OCI-LY3 (cell line): ENCODE measurements at regions not wholly inside any gene's neighbourhood (a gene's known extent, or its start where the extent isn't known, plus 50 kb on each side); places are given as distances from the start of the nearest gene placed in this dataset.

ENCODE experiments used
- H2AFZ ChIP-seq: fragments of 200-600, 300-600 bp; shearing (Covaris generic); 2 replicates; pipeline ENCODE4 v1.6.0; 2014; ENCODE audit warnings: antibody characterized with exemption, low read depth, low read length
- H3K27ac ChIP-seq: fragments of 200-600, 300-600 bp; sonication (generic); 2 replicates; pipeline ENCODE4 v1.5.1; 2014; ENCODE audit warnings: mild to moderate bottlenecking, low read length, moderate library complexity, mixed read lengths
- H3K27me3 ChIP-seq: fragments of 200-600, 300-600 bp; sonication (generic); 2 replicates; pipeline ENCODE4 v1.6.1; 2014; ENCODE audit warnings: low read depth, low read length, mixed read lengths
- H3K36me3 ChIP-seq: fragments of 200-600, 300-600 bp; sonication (generic); replicated peaks from 2 replicates; pipeline ENCODE3; 2014; ENCODE audit warnings: low read depth, low read length, mixed read lengths
- H3K4me1 ChIP-seq: fragments of 300-600, 200-600 bp; sonication (generic); 2 replicates; pipeline ENCODE4 v1.6.1; 2014; ENCODE audit warnings: low read length, mixed read lengths
- H3K4me2 ChIP-seq: fragments of 200-600, 300-600 bp; sonication (generic); 2 replicates; pipeline ENCODE4 v1.6.1; 2014; ENCODE audit warnings: low read length, mixed read lengths
- H3K4me3 ChIP-seq: fragments of 300-600, 200-600 bp; sonication (generic); 2 replicates; pipeline ENCODE4 v1.5.1; 2014; ENCODE audit warnings: antibody characterized with exemption, mild to moderate bottlenecking, low read length, moderate library complexity
- H3K79me2 ChIP-seq: fragments of 300-600, 200-600 bp; shearing (Covaris generic); 2 replicates; pipeline ENCODE4 v1.6.1; 2014; ENCODE audit warnings: mild to moderate bottlenecking, low read length, mixed read lengths
- H3K9ac ChIP-seq: fragments of 300-600, 200-600 bp; shearing (Covaris generic); 2 replicates; pipeline ENCODE4 v1.6.0; 2014; ENCODE audit warnings: mild to moderate bottlenecking, low read length, moderate library complexity
- H3K9me3 ChIP-seq: fragments of 200-600, 300-600 bp; shearing (Covaris generic); 2 replicates; pipeline ENCODE4 v1.6.1; 2014; ENCODE audit warnings: low read length, mixed read lengths; ENCODE audit not compliant: insufficient read depth
- H4K20me1 ChIP-seq: fragments of 200-600, 300-600 bp; sonication (generic); 2 replicates; pipeline ENCODE4 v1.6.1; 2016; ENCODE audit warnings: low read length, mixed read lengths; ENCODE audit not compliant: insufficient read depth
- CTCF ChIP-seq: fragments of 200-600, 300-600 bp; sonication (generic); IDR thresholded peaks from 2 replicates; pipeline ENCODE4 v1.5.1; 2014; ENCODE audit warnings: antibody characterized with exemption, low read length, low read depth
- EZH2phosphoT487 ChIP-seq: fragments of 200-600 bp; shearing (Covaris generic); IDR thresholded peaks from 2 replicates; pipeline ENCODE4 v1.6.1; 2018; ENCODE audit warnings: antibody characterized with exemption, mixed run types, low read depth

GRCh38 chr5:89090037-89090436, 207.1 kb upstream of the MEF2C start:
- Histone ChIP-seq H3K9me3 (no peaks in the 10 kb centered on the region), H3K4me2 (no peak overlapping the region), H3K9ac (no peak overlapping the region), H3K36me3 (no peaks in the 10 kb centered on the region), H3K27me3 (no peaks in the 10 kb centered on the region), H2AFZ (no peak overlapping the region), H3K27ac (no peak overlapping the region), H4K20me1 (no peaks in the 10 kb centered on the region), H3K4me3 (no peak overlapping the region), H3K79me2 (no peaks in the 10 kb centered on the region), H3K4me1 (peaks cover 18% of the 10 kb centered on the region)
- no peak for TF ChIP-seq EZH2phosphoT487
- no peak for TF ChIP-seq CTCF

- TF ChIP-seq CTCF (no peak), EZH2phosphoT487 (no peak)
- Histone ChIP-seq H3K36me3 (no peaks in the 10 kb centered on the region), H3K9ac (no peak overlapping the region), H3K4me3 (no peak overlapping the region), H4K20me1 (no peaks in the 10 kb centered on the region), H3K9me3 (no peaks in the 10 kb centered on the region), H3K4me2 (peak overlapping the region; percentile 53), H3K27ac (no peak overlapping the region), H2AFZ (no peak overlapping the region), H3K4me1 (peaks cover 25% of the 10 kb centered on the region), H3K79me2 (no peaks in the 10 kb centered on the region), H3K27me3 (no peaks in the 10 kb centered on the region)
Observed at GRCh38 chr5:89087551-89088318, 204.8 kb upstream of the MEF2C start.

GRCh38 chr5:89087128-89087527, 204.1 kb upstream of the MEF2C start:
- TF ChIP-seq EZH2phosphoT487 (no peak), CTCF (no peak)
- no peak overlapping the region for H2AFZ ChIP-seq
- peak overlapping the region; percentile 53 for H3K4me2 ChIP-seq
- peaks cover 25% of the 10 kb centered on the region for H3K4me1 ChIP-seq
- H3K79me2 ChIP-seq: no peaks in the 10 kb centered on the region
- H3K9me3 ChIP-seq: no peaks in the 10 kb centered on the region
- H3K27me3 ChIP-seq: no peaks in the 10 kb centered on the region
- no peaks in the 10 kb centered on the region for H4K20me1 ChIP-seq
- H3K27ac ChIP-seq: no peak overlapping the region
- H3K9ac ChIP-seq: no peak overlapping the region
- H3K4me3 ChIP-seq: no peak overlapping the region
- H3K36me3 ChIP-seq: no peaks in the 10 kb centered on the region

- no peaks in the 10 kb centered on the region for H3K9me3 ChIP-seq
- no peaks in the 10 kb centered on the region for H4K20me1 ChIP-seq
- no peak overlapping the region for H3K27ac ChIP-seq
- H3K27me3 ChIP-seq: no peaks in the 10 kb centered on the region
- no peak overlapping the region for H3K9ac ChIP-seq
- H2AFZ ChIP-seq: no peak overlapping the region
- H3K79me2 ChIP-seq: no peaks in the 10 kb centered on the region
- H3K4me2 ChIP-seq: peak overlapping the region; percentile 53
- no peak overlapping the region for H3K4me3 ChIP-seq
- no peak for TF ChIP-seq EZH2phosphoT487
- TF ChIP-seq CTCF: no peak
- H3K4me1 ChIP-seq: peaks cover 28% of the 10 kb centered on the region
- H3K36me3 ChIP-seq: no peaks in the 10 kb centered on the region
Observed at GRCh38 chr5:89086390-89087086, 203.6 kb upstream of the MEF2C start.
